B cell (primary cell): ENCODE measurements at regions not wholly inside any gene's neighbourhood (a gene's known extent, or its start where the extent isn't known, plus 50 kb on each side); places are given as distances from the start of the nearest gene placed in this dataset.

Source experiments
- CTCF ChIP-seq: fragments of 200-600 bp; IDR thresholded peaks from one replicate; pipeline ENCODE4 v1.8.0; 2022; ENCODE audit warnings: antibody characterized with exemption, mild to moderate bottlenecking
- EZH2 ChIP-seq: IDR thresholded peaks from 2 replicates; pipeline ENCODE4 v1.6.1; 2012; ENCODE audit warnings: borderline replicate concordance, low read depth, mild to moderate bottlenecking, moderate library complexity, low read length; ENCODE audit not compliant: insufficient read depth, poor library complexity, severe bottlenecking

- no peak for TF ChIP-seq CTCF
- TF ChIP-seq EZH2 = no peak
These were observed 76.2 kb upstream of the VPREB1 start for GRCh38 chr22:22168190-22168940.
